ENCODE measurements at regions not wholly inside any gene's neighbourhood (a gene's known extent, or its start where the extent isn't known, plus 50 kb on each side); places are given as distances from the start of the nearest gene placed in this dataset.
"Not testable (repeated sequence)": the region's sequence is repeated elsewhere in the genome, so short reads cannot be mapped to it uniquely, and the experiment has no call there.

DNA sequence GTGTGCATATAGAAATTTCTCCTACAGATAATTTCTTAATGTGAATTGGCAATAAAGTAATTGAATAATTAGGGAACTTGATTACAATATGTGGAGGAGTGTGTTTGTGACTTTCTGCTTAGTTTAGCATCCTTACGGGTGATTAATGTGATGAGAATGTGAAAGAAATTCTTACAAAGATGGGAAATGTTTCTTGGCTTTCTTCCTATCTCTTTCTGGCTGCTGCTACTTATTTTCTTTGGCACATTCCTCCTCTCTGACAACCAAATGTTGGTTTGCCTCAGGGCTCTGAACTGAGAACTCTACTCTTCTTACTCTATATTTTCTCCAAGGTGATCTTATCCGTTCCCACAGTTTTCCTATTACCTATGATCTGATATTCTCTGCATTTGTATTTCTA, 300.1 kb downstream of the TBC1D4 start:
- no peak for TF ChIP-seq EZH2phosphoT487 (conservative IDR thresholded peaks at IDR 0.05; ENCODE audit: low read length)
- no peak overlapping the region for H3K4me3 ChIP-seq (ENCODE audit: insufficient read depth, low read length, poor library complexity, severe bottlenecking)
- H3K79me2 ChIP-seq (ENCODE audit: insufficient read depth, low read length), result no peaks in the 10 kb centered on the region
- H2AFZ ChIP-seq (ENCODE audit: low read depth, low read length, severe bottlenecking), result no peak overlapping the region
- no peaks in the 10 kb centered on the region for H3F3A ChIP-seq (ENCODE audit: insufficient read depth)
- no peak overlapping the region for H3K9ac ChIP-seq (ENCODE audit: low read length)
- no peaks in the 10 kb centered on the region for H3K9me2 ChIP-seq (replicated peaks; ENCODE audit: insufficient read depth, low read length)
- no peaks in the 10 kb centered on the region for H3K36me3 ChIP-seq (ENCODE audit: low read length)
- no peak overlapping the region for H3K27ac ChIP-seq (ENCODE audit: low read depth, low read length)
- H4K20me1 ChIP-seq (ENCODE audit: low read depth, low read length), result no peaks in the 10 kb centered on the region
- H3K9me3 ChIP-seq (ENCODE audit: insufficient read depth, low read length), result no peaks in the 10 kb centered on the region
- no peak overlapping the region for H3K4me2 ChIP-seq (ENCODE audit: low read depth, low read length, poor library complexity, severe bottlenecking)
- no peaks in the 10 kb centered on the region for H3K27me3 ChIP-seq (ENCODE audit: low read length)

DNA sequence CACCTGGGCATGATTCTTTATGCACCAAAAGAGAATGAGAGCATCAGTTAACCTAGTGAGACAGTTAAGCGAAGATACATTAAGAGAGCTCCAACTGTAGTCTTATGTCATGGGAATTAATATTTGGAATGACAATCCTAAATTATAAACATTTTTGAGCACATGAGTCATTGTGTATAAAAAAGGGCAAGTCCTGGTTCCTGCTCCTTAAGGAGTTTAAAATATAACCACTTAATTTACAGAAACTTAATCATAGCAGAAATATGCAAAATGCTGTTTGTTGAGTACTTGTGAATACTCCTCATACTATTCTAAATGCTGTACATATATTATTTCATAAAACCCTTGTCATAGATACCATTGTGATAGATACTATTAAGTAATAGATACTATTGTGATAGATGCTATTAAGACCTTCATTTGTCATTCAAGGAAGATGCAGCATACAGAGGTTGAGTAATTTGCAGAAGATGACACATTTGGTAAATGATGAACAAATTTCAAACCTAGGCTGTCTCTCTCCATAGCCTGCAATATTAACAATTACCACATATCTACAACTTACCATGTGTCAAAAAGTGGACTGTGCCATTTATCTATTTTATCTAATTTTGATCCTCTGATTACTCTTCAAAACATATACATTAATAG, 301.0 kb downstream of the TBC1D4 start:
- no peaks in the 10 kb centered on the region for H3K79me2 ChIP-seq (ENCODE audit: insufficient read depth, low read length)
- H3K9me2 ChIP-seq (replicated peaks; ENCODE audit: insufficient read depth, low read length), result no peaks in the 10 kb centered on the region
- H4K20me1 ChIP-seq (ENCODE audit: low read depth, low read length), result no peaks in the 10 kb centered on the region
- H3K27me3 ChIP-seq (ENCODE audit: low read length), result no peaks in the 10 kb centered on the region
- no peaks in the 10 kb centered on the region for H3F3A ChIP-seq (ENCODE audit: insufficient read depth)
- no peaks in the 10 kb centered on the region for H3K36me3 ChIP-seq (ENCODE audit: low read length)
- no peak overlapping the region for H3K9ac ChIP-seq (ENCODE audit: low read length)
- H3K27ac ChIP-seq (ENCODE audit: low read depth, low read length), result no peak overlapping the region
- no peak overlapping the region for H2AFZ ChIP-seq (ENCODE audit: low read depth, low read length, severe bottlenecking)
- TF ChIP-seq, protein P1, sequence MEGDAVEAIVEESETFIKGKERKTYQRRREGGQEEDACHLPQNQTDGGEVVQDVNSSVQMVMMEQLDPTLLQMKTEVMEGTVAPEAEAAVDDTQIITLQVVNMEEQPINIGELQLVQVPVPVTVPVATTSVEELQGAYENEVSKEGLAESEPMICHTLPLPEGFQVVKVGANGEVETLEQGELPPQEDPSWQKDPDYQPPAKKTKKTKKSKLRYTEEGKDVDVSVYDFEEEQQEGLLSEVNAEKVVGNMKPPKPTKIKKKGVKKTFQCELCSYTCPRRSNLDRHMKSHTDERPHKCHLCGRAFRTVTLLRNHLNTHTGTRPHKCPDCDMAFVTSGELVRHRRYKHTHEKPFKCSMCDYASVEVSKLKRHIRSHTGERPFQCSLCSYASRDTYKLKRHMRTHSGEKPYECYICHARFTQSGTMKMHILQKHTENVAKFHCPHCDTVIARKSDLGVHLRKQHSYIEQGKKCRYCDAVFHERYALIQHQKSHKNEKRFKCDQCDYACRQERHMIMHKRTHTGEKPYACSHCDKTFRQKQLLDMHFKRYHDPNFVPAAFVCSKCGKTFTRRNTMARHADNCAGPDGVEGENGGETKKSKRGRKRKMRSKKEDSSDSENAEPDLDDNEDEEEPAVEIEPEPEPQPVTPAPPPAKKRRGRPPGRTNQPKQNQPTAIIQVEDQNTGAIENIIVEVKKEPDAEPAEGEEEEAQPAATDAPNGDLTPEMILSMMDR (IDR thresholded peaks at IDR 0.05; ENCODE audit: insufficient read depth, low read length, poor library complexity, severe bottlenecking), result no peak
- TF ChIP-seq EZH2phosphoT487 (conservative IDR thresholded peaks at IDR 0.05; ENCODE audit: low read length), result no peak
- no peak overlapping the region for H3K4me2 ChIP-seq (ENCODE audit: low read depth, low read length, poor library complexity, severe bottlenecking)
- no peak overlapping the region for H3K4me3 ChIP-seq (ENCODE audit: insufficient read depth, low read length, poor library complexity, severe bottlenecking)
- H3K9me3 ChIP-seq (ENCODE audit: insufficient read depth, low read length), result no peaks in the 10 kb centered on the region

DNA sequence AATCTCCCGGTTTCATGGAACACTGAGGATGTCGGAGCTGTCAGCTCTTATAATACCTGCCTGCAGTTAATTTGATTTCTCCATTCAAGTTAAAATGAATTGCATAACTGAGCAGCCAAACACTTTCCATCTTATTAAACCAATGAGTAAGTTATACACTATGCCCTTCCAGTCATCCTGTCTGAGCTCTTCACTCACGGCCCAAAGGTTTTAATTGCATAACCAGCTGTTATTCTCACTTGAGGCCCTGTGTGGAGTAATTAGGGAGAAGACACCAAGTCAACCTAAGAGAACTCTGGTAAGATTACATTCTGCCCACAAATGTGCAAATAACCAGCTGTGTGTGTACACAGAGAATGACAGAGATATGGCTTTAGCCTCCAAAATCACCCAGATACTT, 303.5 kb downstream of the TBC1D4 start:
- no peak overlapping the region for H3K9ac ChIP-seq (ENCODE audit: low read length)
- no peaks in the 10 kb centered on the region for H3K27me3 ChIP-seq (ENCODE audit: low read length)
- no peaks in the 10 kb centered on the region for H3K79me2 ChIP-seq (ENCODE audit: insufficient read depth, low read length)
- no peak overlapping the region for H3K27ac ChIP-seq (ENCODE audit: low read depth, low read length)
- no peaks in the 10 kb centered on the region for H4K20me1 ChIP-seq (ENCODE audit: low read depth, low read length)
- no peaks in the 10 kb centered on the region for H3K9me3 ChIP-seq (ENCODE audit: insufficient read depth, low read length)
- H3K9me2 ChIP-seq (replicated peaks; ENCODE audit: insufficient read depth, low read length), result no peaks in the 10 kb centered on the region
- H3K4me2 ChIP-seq (ENCODE audit: low read depth, low read length, poor library complexity, severe bottlenecking), result no peak overlapping the region
- no peaks in the 10 kb centered on the region for H3F3A ChIP-seq (ENCODE audit: insufficient read depth)
- no peak overlapping the region for H2AFZ ChIP-seq (ENCODE audit: low read depth, low read length, severe bottlenecking)
- no peaks in the 10 kb centered on the region for H3K36me3 ChIP-seq (ENCODE audit: low read length)
- no peak overlapping the region for H3K4me3 ChIP-seq (ENCODE audit: insufficient read depth, low read length, poor library complexity, severe bottlenecking)
- TF ChIP-seq EZH2phosphoT487 (conservative IDR thresholded peaks at IDR 0.05; ENCODE audit: low read length), result no peak
- TF ChIP-seq, protein P1 (IDR thresholded peaks at IDR 0.05; ENCODE audit: insufficient read depth, low read length, poor library complexity, severe bottlenecking), result no peak

DNA sequence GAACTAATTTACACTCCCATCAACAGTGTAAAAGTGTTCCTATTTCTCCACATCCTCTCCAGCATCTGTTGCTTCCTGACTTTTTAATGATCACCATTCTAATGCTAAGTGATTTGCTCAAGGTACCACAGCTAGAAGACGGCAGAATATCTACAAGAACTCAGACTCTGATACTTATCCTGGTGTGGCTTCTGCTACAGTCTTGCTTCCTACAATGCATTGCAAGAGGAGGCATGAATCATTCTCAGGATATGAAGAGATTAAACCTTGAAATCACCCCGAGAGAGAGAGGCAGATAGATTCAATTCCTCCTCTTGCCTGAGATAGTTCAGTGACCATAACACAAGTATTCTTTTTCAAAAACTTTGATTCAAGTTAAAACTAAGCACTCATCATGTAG, 306.4 kb downstream of the TBC1D4 start:
- Histone ChIP-seq H3K27me3 (ENCODE audit: low read length) (no peaks in the 10 kb centered on the region), H3K79me2 (ENCODE audit: insufficient read depth, low read length) (no peaks in the 10 kb centered on the region), H3F3A (ENCODE audit: insufficient read depth) (no peaks in the 10 kb centered on the region), H3K9me3 (ENCODE audit: insufficient read depth, low read length) (no peaks in the 10 kb centered on the region), H2AFZ (ENCODE audit: low read depth, low read length, severe bottlenecking) (no peak overlapping the region), H3K9ac (ENCODE audit: low read length) (no peak overlapping the region), H3K4me3 (ENCODE audit: insufficient read depth, low read length, poor library complexity, severe bottlenecking) (no peak overlapping the region), H3K9me2 (replicated peaks; ENCODE audit: insufficient read depth, low read length) (no peaks in the 10 kb centered on the region), H3K27ac (ENCODE audit: low read depth, low read length) (no peak overlapping the region), H4K20me1 (ENCODE audit: low read depth, low read length) (no peaks in the 10 kb centered on the region), H3K4me2 (ENCODE audit: low read depth, low read length, poor library complexity, severe bottlenecking) (no peak overlapping the region), H3K36me3 (ENCODE audit: low read length) (no peaks in the 10 kb centered on the region)
- TF ChIP-seq EZH2phosphoT487 (conservative IDR thresholded peaks at IDR 0.05; ENCODE audit: low read length), result no peak
- TF ChIP-seq, protein P1 (IDR thresholded peaks at IDR 0.05; ENCODE audit: insufficient read depth, low read length, poor library complexity, severe bottlenecking), result no peak

DNA sequence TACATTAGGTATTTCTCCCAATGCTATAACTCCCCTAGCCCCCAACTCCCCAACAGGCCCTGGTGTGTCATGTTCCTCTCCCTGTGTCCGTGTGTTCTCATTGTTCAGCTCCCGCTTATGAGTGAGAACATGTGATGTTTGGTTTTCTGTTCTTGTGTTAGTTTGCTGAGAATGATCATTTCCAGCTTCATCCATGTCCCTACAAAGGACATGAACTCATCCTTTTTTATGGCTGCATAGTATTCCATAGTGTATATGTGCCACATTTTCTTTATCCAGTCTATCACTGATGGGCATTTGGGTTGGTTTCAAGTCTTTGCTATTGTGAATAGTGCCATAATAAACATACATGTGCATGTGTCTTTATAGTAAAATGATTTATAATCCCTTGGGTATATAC, 306.9 kb downstream of the TBC1D4 start:
- H3K4me3 ChIP-seq (ENCODE audit: insufficient read depth, low read length, poor library complexity, severe bottlenecking); H3K27me3 ChIP-seq (ENCODE audit: low read length); H2AFZ ChIP-seq (ENCODE audit: low read depth, low read length, severe bottlenecking); H3F3A ChIP-seq (ENCODE audit: insufficient read depth); H3K9me3 ChIP-seq (ENCODE audit: insufficient read depth, low read length); H3K9ac ChIP-seq (ENCODE audit: low read length); H3K36me3 ChIP-seq (ENCODE audit: low read length); H3K79me2 ChIP-seq (ENCODE audit: insufficient read depth, low read length); H4K20me1 ChIP-seq (ENCODE audit: low read depth, low read length); H3K4me2 ChIP-seq (ENCODE audit: low read depth, low read length, poor library complexity, severe bottlenecking); H3K9me2 ChIP-seq (replicated peaks; ENCODE audit: insufficient read depth, low read length); H3K27ac ChIP-seq (ENCODE audit: low read depth, low read length): not testable (repeated sequence)

Data from SU-DHL-6 (cell line).